K562 (cell line): ENCODE measurements at regions not wholly inside any gene's neighbourhood (a gene's known extent, or its start where the extent isn't known, plus 50 kb on each side); places are given as distances from the start of the nearest gene placed in this dataset.

Experiments used
- ATAC-seq: fragments of 200-7000 bp; cut with Tn5 transposase; 3 replicates; pipeline ENCODE4 v1.9.1; 2020; ENCODE audit warnings: moderate library complexity
- BruUV-seq: library from RNA; stranded (reverse); fragments of 400-500 nt; replicated peaks from 2 replicates; lab custom pipeline; 2021; lab: Mats Ljungman, UMichigan
- CTCF ChIA-PET: fragments of 300-600 bp; formaldehyde crosslinking; extraction: SDS; loops from one replicate; lab custom pipeline; 2021; ENCODE audit warnings: low intra/inter-chr PET ratio; lab: Yijun Ruan, JAX
- POLR2A ChIA-PET: fragments of 300-600, 350-650 bp; sonication (Branson Sonifier 250); formaldehyde crosslinking; extraction: SDS; loops from one replicate; lab custom pipeline; 2021; ENCODE audit warnings: antibody characterized with exemption, inconsistent platforms; lab: Yijun Ruan, JAX
- DNase-seq, 4 experiments: peaks; one replicate each; pipeline versions ENCODE4 v3.0.0 to v3.0.0-alpha.2; 2011 to 2018; ENCODE audit warnings: low spot score in 3 of 4, mixed read lengths in 3 of 4; ENCODE audit errors: extremely low read depth in 1 of 4
- FAIRE-seq: peaks from 2 replicates; lab custom pipeline; 2011; peaks lifted over from hg19 to GRCh38; lab: Jason Lieb, UNC
- H2AFZ ChIP-seq: 2 replicates; pipeline ENCODE4 v1.6.0; 2011; ENCODE audit warnings: low read depth, low read length, control low read depth, inconsistent platforms
- H3K27ac ChIP-seq: fragments of 200-600 bp; 3 replicates; pipeline ENCODE4 v1.8.0; 2011; ENCODE audit warnings: low read depth, mild to moderate bottlenecking, control low read depth, inconsistent platforms, low read length, moderate library complexity, mixed read lengths; ENCODE audit errors: extremely low read depth
- H3K27me3 ChIP-seq, 2 experiments: fragments of 300-600 bp in 1 of 2; 2 replicates in 1 of 2; 3 replicates in 1 of 2; pipeline versions ENCODE4 v1.6.0 to v1.8.0; 2011; ENCODE audit warnings: inconsistent platforms in 2 of 2, low read length in 2 of 2, mild to moderate bottlenecking in 1 of 2, mixed read lengths in 1 of 2, moderate library complexity in 1 of 2; ENCODE audit not compliant: control insufficient read depth in 2 of 2, insufficient read depth in 2 of 2
- H3K36me3 ChIP-seq: fragments of 300-600 bp; 3 replicates; pipeline ENCODE4 v1.8.0; 2011; ENCODE audit warnings: mild to moderate bottlenecking, low read length, inconsistent platforms; ENCODE audit not compliant: control insufficient read depth, insufficient read depth
- H3K4me1 ChIP-seq, 2 experiments: fragments of 200-600 bp in 1 of 2; replicated peaks in 1 of 2; 2 replicates in 1 of 2; 3 replicates in 1 of 2; pipeline versions ENCODE4 v1.5.1 to v1.8.0; 2011; ENCODE audit warnings: inconsistent platforms in 2 of 2, low read length in 2 of 2, mild to moderate bottlenecking in 1 of 2, mixed read lengths in 1 of 2, moderate library complexity in 1 of 2; ENCODE audit not compliant: control insufficient read depth in 2 of 2, insufficient read depth in 2 of 2
- H3K4me2 ChIP-seq: 2 replicates; pipeline ENCODE4 v1.6.1; 2011; ENCODE audit warnings: low read length, control low read depth, inconsistent platforms, mixed read lengths; ENCODE audit not compliant: insufficient read depth
- H3K4me3 ChIP-seq: fragments of 200-600 bp; sonication (generic), shearing (Covaris generic); 2 replicates; pipeline ENCODE4 v1.5.1; 2016; ENCODE audit warnings: control low read depth, inconsistent platforms
- H3K79me2 ChIP-seq: fragments of 200-600 bp; 3 replicates; pipeline ENCODE4 v1.8.0; 2011; ENCODE audit warnings: low read length, inconsistent platforms; ENCODE audit not compliant: control insufficient read depth, insufficient read depth
- H3K9ac ChIP-seq, 2 experiments: 2 replicates each; pipeline versions ENCODE4 v1.6.0 to v1.6.1; 2011; ENCODE audit warnings: low read depth in 2 of 2, low read length in 2 of 2, control low read depth in 1 of 2, inconsistent platforms in 1 of 2, mild to moderate bottlenecking in 1 of 2, mixed read lengths in 1 of 2; ENCODE audit not compliant: insufficient read depth in 1 of 2
- H3K9me1 ChIP-seq: one replicate; pipeline ENCODE4 v1.6.0; 2011; ENCODE audit warnings: inconsistent platforms, mild to moderate bottlenecking, low read length, moderate library complexity; ENCODE audit not compliant: control insufficient read depth, insufficient read depth
- H3K9me3 ChIP-seq: replicated peaks from 2 replicates; pipeline ENCODE4 v1.5.1; 2011; ENCODE audit warnings: low read depth, low read length, inconsistent platforms; ENCODE audit not compliant: control insufficient read depth, insufficient read depth
- H4K20me1 ChIP-seq: replicated peaks from 2 replicates; pipeline ENCODE4 v1.6.1; 2011; ENCODE audit warnings: low read length, inconsistent platforms, mixed read lengths; ENCODE audit not compliant: control insufficient read depth, insufficient read depth
- ASH1L ChIP-seq: fragments of 450-650 bp; IDR thresholded peaks from 2 replicates; pipeline ENCODE4 v1.6.1; 2018; ENCODE audit warnings: borderline replicate concordance, mild to moderate bottlenecking, low read depth; ENCODE audit not compliant: partially characterized antibody
- CBX5 ChIP-seq: IDR thresholded peaks from 2 replicates; pipeline ENCODE4 v1.6.1; 2014; ENCODE audit warnings: low read depth, borderline replicate concordance
- KLF16 ChIP-seq: IDR thresholded peaks from 2 replicates; pipeline ENCODE4 v1.6.1; 2016; ENCODE audit warnings: antibody characterized with exemption
- RAD51 ChIP-seq: fragments of 450-650 bp; IDR thresholded peaks from 2 replicates; pipeline ENCODE4 v1.7.1; 2016; ENCODE audit warnings: low read depth, mild to moderate bottlenecking, borderline replicate concordance
- RBM25 ChIP-seq: fragments of 200-400 bp; formaldehyde crosslinking; IDR thresholded peaks from 2 replicates; pipeline ENCODE4 v1.6.1; 2018; ENCODE audit warnings: low read length, low read depth, moderate library complexity; ENCODE audit not compliant: severe bottlenecking
- YBX1 ChIP-seq: fragments of 450-650 bp; IDR thresholded peaks from 2 replicates; pipeline ENCODE4 v1.7.1; 2016; ENCODE audit warnings: mild to moderate bottlenecking
- whole genome bisulfite sequencing: fragments of 100-300 bp; shearing (Covaris generic); methylation state at CpG from one replicate; pipeline ENCODE4 v1.1.6; 2016; ENCODE audit warnings: low coverage, mixed read lengths; ENCODE audit not compliant: insufficient coverage; ENCODE audit errors: missing lambda C conversion rate; 5-methylcytosine and 5-hydroxymethylcytosine counted together
- in situ Hi-C: fragments of 300-500 bp; cut with MboI; formaldehyde crosslinking; loops from 4 replicates; pipeline ENCODE4 v1.15.0; 2018; ENCODE audit warnings: inconsistent platforms, mixed read lengths
- intact Hi-C: fragments of 100-400 bp; cut with micrococcal nuclease; formaldehyde crosslinking; loops from 2 replicates; pipeline ENCODE4 v1.14.2; 2022
- TF ChIP-seq, protein P1 (sequence below): sonication (generic); formaldehyde crosslinking; IDR thresholded peaks from 2 replicates; pipeline ENCODE4 v1.8.0; 2023; ENCODE audit warnings: missing genetic modification reagents, mild to moderate bottlenecking, borderline replicate concordance
- TF ChIP-seq, protein P2 (sequence below), 3 experiments: IDR thresholded peaks in 2 of 3; conservative IDR thresholded peaks in 1 of 3; 2 replicates each; pipeline ENCODE4 v1.5.1; 2011 to 2012; ENCODE audit warnings: low read length in 3 of 3, mild to moderate bottlenecking in 3 of 3, control low read depth in 2 of 3, improper control_type of control experiment in 1 of 3, inconsistent platforms in 1 of 3, low read depth in 1 of 3, mixed read lengths in 1 of 3, moderate library complexity in 1 of 3; ENCODE audit not compliant: insufficient read depth in 2 of 3
- TF ChIP-seq, protein P3 (sequence below): fragments of 250-450 bp; sonication (Bioruptor Pico); IDR thresholded peaks from 2 replicates; pipeline ENCODE4 v1.4.0; 2020; ENCODE audit warnings: mild to moderate bottlenecking, moderate library complexity
- TF ChIP-seq, protein P4 (sequence below): fragments of 250-450 bp; sonication (Bioruptor Pico); IDR thresholded peaks from 2 replicates; pipeline ENCODE4 v1.8.0; 2022; ENCODE audit warnings: inconsistent platforms

DNA sequence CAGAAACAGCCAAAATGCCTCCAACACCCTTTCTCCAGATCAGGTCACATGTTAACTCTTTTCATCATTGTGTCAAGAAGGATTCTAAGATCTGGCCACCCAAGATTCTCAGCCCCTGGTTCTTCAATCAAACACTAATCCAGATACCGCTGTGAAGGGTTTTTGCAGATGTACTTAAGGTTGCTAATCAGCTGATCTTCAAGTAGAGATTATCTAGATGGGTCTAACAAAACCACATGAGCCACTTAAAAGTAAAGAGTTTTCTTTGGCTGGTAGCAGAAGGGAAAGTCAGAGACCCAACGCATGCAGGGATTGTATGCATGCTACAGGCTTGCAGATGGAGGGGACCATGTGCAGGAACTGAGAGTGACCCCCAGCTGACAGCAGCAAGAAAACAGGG is 267.9 kb downstream of the CDK5RAP2 start:
- DNase-seq (no peak), FAIRE-seq (no peak), ATAC-seq (no peak)
- Histone ChIP-seq H3K4me1 (no peaks in the 10 kb centered on the region), H3K27me3 (no peaks in the 10 kb centered on the region), H4K20me1 (no peaks in the 10 kb centered on the region), H3K9me3 (no peaks in the 10 kb centered on the region), H3K36me3 (no peaks in the 10 kb centered on the region), H3K4me3 (no peak overlapping the region), H3K9ac (no peak overlapping the region), H3K4me2 (no peak overlapping the region), H3K79me2 (no peaks in the 10 kb centered on the region), H2AFZ (no peak overlapping the region), H3K9me1 (no peaks in the 10 kb centered on the region), H3K27ac (no peak overlapping the region)
- in situ Hi-C loops (no loop called here), intact Hi-C loops (no loop called here)
- POLR2A ChIA-PET = no interaction called here
- WGBS = 0% methylated on average over 2 of the region's 2 CpGs
- CTCF ChIA-PET = no interaction called here
- BruUV-seq = no TSS peak
- TF ChIP-seq, protein P1, sequence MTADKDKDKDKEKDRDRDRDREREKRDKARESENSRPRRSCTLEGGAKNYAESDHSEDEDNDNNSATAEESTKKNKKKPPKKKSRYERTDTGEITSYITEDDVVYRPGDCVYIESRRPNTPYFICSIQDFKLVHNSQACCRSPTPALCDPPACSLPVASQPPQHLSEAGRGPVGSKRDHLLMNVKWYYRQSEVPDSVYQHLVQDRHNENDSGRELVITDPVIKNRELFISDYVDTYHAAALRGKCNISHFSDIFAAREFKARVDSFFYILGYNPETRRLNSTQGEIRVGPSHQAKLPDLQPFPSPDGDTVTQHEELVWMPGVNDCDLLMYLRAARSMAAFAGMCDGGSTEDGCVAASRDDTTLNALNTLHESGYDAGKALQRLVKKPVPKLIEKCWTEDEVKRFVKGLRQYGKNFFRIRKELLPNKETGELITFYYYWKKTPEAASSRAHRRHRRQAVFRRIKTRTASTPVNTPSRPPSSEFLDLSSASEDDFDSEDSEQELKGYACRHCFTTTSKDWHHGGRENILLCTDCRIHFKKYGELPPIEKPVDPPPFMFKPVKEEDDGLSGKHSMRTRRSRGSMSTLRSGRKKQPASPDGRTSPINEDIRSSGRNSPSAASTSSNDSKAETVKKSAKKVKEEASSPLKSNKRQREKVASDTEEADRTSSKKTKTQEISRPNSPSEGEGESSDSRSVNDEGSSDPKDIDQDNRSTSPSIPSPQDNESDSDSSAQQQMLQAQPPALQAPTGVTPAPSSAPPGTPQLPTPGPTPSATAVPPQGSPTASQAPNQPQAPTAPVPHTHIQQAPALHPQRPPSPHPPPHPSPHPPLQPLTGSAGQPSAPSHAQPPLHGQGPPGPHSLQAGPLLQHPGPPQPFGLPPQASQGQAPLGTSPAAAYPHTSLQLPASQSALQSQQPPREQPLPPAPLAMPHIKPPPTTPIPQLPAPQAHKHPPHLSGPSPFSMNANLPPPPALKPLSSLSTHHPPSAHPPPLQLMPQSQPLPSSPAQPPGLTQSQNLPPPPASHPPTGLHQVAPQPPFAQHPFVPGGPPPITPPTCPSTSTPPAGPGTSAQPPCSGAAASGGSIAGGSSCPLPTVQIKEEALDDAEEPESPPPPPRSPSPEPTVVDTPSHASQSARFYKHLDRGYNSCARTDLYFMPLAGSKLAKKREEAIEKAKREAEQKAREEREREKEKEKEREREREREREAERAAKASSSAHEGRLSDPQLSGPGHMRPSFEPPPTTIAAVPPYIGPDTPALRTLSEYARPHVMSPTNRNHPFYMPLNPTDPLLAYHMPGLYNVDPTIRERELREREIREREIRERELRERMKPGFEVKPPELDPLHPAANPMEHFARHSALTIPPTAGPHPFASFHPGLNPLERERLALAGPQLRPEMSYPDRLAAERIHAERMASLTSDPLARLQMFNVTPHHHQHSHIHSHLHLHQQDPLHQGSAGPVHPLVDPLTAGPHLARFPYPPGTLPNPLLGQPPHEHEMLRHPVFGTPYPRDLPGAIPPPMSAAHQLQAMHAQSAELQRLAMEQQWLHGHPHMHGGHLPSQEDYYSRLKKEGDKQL (CRISPR knock-in tag) = no peak
- TF ChIP-seq ASH1L = no peak
- no peak for TF ChIP-seq RBM25
- TF ChIP-seq, protein P2, sequence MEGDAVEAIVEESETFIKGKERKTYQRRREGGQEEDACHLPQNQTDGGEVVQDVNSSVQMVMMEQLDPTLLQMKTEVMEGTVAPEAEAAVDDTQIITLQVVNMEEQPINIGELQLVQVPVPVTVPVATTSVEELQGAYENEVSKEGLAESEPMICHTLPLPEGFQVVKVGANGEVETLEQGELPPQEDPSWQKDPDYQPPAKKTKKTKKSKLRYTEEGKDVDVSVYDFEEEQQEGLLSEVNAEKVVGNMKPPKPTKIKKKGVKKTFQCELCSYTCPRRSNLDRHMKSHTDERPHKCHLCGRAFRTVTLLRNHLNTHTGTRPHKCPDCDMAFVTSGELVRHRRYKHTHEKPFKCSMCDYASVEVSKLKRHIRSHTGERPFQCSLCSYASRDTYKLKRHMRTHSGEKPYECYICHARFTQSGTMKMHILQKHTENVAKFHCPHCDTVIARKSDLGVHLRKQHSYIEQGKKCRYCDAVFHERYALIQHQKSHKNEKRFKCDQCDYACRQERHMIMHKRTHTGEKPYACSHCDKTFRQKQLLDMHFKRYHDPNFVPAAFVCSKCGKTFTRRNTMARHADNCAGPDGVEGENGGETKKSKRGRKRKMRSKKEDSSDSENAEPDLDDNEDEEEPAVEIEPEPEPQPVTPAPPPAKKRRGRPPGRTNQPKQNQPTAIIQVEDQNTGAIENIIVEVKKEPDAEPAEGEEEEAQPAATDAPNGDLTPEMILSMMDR (IDR thresholded peaks at IDR 0.05 in 2 of 3, conservative IDR thresholded peaks at IDR 0.05 in 1 of 3; ENCODE audit: insufficient read depth in 2 of 3, low read depth in 1 of 3, low read length in 3 of 3) = no peak
- no peak for TF ChIP-seq YBX1
- TF ChIP-seq, protein P3, sequence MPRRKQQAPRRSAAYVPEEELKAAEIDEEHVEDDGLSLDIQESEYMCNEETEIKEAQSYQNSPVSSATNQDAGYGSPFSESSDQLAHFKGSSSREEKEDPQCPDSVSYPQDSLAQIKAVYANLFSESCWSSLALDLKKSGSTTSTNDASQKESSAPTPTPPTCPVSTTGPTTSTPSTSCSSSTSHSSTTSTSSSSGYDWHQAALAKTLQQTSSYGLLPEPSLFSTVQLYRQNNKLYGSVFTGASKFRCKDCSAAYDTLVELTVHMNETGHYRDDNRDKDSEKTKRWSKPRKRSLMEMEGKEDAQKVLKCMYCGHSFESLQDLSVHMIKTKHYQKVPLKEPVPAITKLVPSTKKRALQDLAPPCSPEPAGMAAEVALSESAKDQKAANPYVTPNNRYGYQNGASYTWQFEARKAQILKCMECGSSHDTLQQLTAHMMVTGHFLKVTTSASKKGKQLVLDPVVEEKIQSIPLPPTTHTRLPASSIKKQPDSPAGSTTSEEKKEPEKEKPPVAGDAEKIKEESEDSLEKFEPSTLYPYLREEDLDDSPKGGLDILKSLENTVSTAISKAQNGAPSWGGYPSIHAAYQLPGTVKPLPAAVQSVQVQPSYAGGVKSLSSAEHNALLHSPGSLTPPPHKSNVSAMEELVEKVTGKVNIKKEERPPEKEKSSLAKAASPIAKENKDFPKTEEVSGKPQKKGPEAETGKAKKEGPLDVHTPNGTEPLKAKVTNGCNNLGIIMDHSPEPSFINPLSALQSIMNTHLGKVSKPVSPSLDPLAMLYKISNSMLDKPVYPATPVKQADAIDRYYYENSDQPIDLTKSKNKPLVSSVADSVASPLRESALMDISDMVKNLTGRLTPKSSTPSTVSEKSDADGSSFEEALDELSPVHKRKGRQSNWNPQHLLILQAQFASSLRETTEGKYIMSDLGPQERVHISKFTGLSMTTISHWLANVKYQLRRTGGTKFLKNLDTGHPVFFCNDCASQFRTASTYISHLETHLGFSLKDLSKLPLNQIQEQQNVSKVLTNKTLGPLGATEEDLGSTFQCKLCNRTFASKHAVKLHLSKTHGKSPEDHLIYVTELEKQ (CRISPR knock-in tag) = no peak
- TF ChIP-seq, protein P4, sequence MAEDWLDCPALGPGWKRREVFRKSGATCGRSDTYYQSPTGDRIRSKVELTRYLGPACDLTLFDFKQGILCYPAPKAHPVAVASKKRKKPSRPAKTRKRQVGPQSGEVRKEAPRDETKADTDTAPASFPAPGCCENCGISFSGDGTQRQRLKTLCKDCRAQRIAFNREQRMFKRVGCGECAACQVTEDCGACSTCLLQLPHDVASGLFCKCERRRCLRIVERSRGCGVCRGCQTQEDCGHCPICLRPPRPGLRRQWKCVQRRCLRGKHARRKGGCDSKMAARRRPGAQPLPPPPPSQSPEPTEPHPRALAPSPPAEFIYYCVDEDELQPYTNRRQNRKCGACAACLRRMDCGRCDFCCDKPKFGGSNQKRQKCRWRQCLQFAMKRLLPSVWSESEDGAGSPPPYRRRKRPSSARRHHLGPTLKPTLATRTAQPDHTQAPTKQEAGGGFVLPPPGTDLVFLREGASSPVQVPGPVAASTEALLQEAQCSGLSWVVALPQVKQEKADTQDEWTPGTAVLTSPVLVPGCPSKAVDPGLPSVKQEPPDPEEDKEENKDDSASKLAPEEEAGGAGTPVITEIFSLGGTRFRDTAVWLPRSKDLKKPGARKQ (CRISPR knock-in tag) = no peak
- no peak for TF ChIP-seq CBX5
- TF ChIP-seq RAD51 = no peak
- no peak for TF ChIP-seq KLF16
